GM18861 (cell line): ENCODE measurements at regions not wholly inside any gene's neighbourhood (a gene's known extent, or its start where the extent isn't known, plus 50 kb on each side); places are given as distances from the start of the nearest gene placed in this dataset.

Experiments
- ATAC-seq: cut with Tn5 transposase; IDR thresholded peaks from one replicate; pipeline ENCODE4 v1.9.1; 2021; ENCODE audit not compliant: unreplicated experiment

DNA sequence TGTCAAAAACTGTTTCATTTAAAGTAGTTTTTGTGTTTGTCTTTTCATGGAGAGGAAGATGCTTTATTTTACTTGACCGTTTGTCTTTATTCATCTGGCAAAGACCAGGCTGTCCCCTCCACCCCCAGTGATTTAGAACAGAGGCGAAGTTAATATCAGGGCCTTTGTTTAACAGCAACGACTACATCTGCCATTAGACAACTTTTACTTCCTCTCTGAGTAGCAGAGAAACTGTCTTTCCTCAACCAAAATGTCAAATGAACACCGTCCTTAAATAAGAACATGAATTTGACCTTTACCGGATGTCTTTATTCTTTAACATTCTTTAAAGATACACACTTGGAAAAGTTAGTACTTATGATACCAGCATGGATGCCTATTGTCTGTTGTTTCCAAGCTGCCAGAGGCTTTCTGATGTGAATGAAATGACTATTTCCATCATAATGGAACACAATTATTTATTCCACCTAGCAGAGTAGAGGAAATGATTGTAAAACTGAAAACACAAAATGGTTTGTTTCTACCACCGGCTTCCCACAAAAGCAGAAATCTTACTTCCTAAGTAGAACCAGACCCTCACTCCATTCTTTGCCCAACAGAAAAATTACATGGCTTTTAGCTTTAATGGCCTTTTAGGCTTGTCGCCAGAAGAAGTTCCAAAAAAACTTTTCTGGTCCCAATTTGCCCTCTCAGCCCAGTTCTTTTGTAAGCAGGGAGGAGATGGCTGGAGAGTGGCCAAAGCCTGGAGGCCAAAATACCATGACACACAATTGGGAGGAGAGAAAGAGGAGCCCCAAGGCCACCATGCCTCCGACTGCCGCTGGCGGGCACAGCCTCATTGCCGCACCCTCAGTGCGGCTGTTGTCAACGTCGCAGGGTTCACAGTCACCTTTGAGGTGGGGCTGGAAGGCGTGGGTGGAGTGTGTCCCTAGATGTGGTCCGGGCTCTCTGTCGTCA is 168.5 kb downstream of the TEX36 start:
- no peak for ATAC-seq

GRCh38 chr10:125513429-125514182 is 169.4 kb downstream of the TEX36 start:
- no peak for ATAC-seq

DNA sequence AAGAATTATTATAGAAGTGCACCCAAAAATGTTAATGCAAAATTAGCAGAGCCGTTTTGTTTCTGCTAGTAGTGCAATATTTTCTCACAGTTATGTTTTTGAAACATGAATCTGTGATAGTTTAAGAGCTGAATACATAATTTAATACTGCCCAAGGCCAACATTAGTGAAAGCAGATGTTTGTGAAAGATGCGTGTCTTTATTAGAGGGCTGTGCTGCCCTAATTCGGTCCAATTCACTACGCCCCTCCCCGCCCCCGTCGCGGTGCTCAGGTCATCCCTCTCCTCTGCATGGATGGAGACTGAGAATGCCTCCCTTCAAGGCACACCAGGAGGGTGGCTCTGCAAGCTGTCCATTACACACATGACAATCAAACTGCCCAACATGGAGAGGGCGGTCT is 172.0 kb downstream of the TEX36 start:
- ATAC-seq = no peak

- ATAC-seq = no peak
These were observed 177.3 kb downstream of the TEX36 start for GRCh38 chr10:125505648-125506047.

GRCh38 chr10:125502276-125502675 is 180.7 kb downstream of the TEX36 start:
- no peak for ATAC-seq

DNA sequence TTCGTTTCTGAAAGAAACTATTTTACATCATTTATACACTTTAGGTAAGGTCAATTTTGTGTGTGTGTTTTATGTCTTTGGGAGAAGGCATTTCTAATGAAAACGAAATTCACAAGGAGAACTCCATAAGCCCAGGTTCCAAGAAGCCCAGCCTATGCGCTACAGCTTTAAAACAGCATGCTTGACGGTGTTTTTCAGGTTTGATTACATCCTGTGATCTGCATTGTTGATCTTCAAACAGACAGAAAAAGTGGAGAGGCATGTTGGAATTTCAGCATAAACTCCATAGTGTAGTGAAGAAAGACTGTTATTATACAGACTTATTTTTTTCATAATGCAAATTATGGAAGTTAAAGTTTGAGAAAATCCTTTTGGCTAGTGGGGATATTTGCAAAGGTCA is 187.6 kb downstream of the TEX36 start:
- ATAC-seq = no peak

DNA sequence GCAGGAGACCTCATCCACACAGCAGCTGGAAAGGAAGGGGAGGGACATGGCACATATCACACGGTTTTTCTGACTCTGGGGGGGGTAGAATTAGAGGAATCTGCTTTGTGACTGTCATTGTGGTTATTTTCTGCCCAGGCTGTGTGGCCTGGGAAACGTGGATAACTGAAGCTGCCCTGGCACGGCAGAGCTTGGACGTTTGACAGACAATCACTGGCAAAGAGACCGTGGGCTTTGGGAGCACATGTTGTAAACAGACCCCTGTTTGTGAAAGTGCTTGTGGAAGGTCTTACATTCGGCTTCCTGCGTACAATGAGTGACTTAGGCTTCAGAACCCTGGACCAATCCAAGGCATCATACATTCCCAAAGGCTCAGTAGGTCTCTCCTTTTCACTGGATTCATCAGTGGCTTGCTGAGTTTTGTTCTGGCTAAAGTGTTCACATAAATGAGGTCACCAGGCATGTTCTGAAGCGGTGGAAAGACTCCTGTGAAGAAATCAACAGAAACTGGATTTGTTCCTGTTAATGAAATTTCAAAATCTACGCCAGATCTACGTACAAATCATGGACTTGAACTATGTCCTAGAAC is 188.2 kb downstream of the TEX36 start:
- ATAC-seq = no peak

GRCh38 chr10:125491381-125491780 is 191.6 kb downstream of the TEX36 start:
- ATAC-seq = no peak

DNA sequence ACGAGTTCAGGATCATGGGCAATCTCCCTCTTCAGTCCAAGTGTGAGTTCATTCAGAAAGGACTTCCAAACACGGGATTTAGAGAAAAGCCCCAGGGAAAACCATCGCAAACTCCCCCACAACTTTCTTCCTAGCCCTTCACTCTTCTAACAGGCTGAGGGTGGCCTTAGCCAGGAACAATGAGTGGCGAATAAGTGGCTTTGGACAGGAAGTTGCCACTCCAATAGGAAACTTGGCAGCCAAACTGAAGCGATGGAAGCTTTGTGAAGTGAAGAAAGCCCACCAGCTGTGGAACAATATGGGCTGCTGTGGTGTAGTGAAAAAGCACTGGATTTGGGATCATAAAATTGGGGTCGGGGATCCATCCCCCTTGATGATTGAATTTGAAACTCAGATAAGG is 193.2 kb downstream of the TEX36 start:
- ATAC-seq = no peak

DNA sequence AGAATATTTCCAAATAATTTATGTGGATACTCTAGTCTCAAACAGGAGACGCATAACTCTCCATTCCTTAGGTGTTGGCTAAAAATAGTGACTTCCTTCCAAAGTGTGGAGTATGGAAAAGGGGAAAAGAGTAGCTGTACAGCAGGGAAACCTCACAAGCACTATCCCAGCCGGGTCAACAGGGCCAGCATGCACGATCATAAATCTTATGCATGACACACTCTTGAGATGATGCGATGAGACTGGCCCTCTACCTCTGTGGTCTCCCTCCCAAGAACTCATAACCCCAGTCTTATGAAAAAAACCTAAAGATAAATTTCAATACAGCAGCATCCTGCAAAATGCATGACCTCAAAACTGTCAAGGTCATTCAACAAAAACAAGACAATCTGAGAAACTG is 197.3 kb downstream of the TEX36 start:
- no peak for ATAC-seq

- ATAC-seq = no peak
These were observed 198.8 kb downstream of the TEX36 start for GRCh38 chr10:125484035-125484732.

DNA sequence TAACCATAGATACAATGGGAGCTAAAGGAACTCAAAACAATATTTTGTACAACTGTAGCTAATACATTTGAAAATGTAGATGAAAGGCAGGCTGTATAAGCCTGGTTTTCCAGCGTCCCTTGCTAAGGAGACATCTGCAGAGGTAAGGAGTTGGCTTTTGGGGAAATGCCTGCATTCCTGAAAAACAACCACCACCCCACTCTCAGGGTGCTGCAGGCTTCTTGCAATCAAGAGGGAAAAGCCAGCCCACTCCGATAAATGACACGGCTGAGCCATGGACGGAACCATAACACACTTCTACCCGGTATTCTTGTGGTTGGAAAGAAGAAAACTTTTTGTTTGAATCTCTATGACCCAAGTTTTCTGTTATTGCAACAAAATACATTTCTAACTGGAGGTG is 200.3 kb downstream of the TEX36 start:
- ATAC-seq = no peak

GRCh38 chr10:125482108-125482507 is 200.9 kb downstream of the TEX36 start:
- no peak for ATAC-seq

DNA sequence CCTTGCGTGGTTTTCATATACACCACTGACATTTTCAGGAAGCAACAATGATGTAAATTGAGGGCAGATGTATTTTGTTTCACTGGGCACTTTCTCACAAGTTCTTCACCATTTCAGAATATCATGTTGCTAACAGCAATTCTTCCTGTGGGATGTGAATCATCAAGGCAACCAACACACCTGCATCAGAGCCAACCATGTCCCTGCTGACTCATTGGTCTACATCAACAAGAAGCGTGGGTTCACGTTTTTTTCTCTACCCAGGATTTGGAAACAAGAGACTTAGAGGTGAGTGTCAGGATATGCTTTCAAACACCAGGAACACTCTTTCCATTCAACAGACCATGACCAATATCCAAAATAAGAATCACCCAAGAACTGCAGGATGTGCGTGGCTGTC is 203.9 kb downstream of the TEX36 start:
- ATAC-seq = no peak

DNA sequence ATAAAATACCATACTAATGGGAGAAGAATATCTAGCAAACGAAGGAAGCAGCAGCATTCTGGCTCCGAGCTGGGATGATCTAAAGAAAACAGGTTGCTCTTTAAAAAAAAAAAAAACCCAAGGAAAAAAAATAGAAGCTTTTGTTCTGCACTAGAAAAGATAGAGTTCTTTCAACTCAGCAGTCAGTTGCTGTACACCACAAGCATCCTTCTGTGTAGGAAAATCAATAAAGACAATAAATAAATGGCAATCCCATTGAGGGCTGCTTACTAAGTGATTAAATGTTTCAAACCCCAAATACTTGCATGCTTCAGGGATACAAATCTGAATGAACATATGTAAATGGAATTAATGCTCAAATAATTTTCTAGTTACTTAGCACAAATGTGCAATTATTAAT is 207.1 kb downstream of the TEX36 start:
- no peak for ATAC-seq

DNA sequence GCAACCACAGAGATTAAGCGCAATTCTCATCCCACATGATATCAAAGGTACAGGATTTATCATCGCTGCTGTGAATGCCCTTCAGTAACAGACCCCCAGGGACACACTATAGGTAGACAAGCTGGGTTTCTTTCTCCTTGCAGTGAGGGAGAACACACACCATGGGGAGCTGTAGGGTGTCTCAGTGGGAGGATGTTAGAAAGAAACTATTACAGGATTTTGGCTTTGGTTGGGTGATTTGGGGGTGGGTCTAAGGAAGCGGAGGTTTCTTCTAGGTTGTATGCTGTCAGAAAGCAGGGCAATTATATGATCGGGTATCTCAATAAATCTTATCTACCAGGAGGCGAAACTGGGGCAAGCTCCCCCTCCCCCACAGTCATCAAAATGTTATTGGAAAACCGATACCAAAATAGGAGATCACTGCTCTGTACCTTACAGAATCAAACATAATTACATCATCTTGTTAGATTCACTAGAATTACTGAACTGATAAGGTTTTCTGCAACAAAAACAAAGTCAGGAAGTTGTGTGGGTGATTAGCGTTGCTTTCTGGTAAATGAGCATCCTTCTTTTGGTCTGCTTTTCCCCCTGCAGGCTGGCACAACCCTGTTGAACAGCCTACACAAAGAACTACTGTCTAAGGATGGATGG is 209.7 kb downstream of the TEX36 start:
- ATAC-seq = no peak

GRCh38 chr10:125472010-125472607 is 210.9 kb downstream of the TEX36 start:
- no peak for ATAC-seq

- no peak for ATAC-seq
These were observed 214.7 kb downstream of the TEX36 start for GRCh38 chr10:125468278-125468677.

- no peak for ATAC-seq
These were observed 216.3 kb downstream of the TEX36 start for GRCh38 chr10:125466685-125467084.

GRCh38 chr10:125462845-125463244 is 220.1 kb downstream of the TEX36 start:
- no peak for ATAC-seq
